HG03095 (cell line): ENCODE measurements at regions not wholly inside any gene's neighbourhood (a gene's known extent, or its start where the extent isn't known, plus 50 kb on each side); places are given as distances from the start of the nearest gene placed in this dataset.

ENCODE experiments used
- ATAC-seq: cut with Tn5 transposase; IDR thresholded peaks from one replicate; pipeline ENCODE4 v1.9.1; 2021; ENCODE audit warnings: moderate library complexity; ENCODE audit not compliant: unreplicated experiment

DNA sequence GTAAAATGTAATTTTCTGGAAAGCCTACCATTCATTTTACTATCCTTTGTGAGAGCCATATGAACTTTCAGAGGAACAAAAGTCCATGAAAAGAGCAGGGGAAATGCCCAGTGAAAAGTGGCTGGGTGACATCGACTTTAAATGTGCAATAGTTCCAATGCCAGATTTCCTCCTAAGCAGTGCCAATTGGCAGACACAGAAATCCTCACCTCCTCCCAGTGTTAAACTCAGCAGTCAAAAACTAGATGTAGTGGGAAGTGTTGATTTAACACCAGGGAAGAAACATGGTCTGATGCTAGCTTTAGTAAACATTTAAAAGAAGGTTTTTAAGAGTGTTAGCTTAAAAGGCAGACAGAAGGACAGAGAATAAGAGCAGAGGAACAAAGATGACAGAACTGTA lies 2055.2 kb downstream of the MAT2B start:
- ATAC-seq, result no peak

DNA sequence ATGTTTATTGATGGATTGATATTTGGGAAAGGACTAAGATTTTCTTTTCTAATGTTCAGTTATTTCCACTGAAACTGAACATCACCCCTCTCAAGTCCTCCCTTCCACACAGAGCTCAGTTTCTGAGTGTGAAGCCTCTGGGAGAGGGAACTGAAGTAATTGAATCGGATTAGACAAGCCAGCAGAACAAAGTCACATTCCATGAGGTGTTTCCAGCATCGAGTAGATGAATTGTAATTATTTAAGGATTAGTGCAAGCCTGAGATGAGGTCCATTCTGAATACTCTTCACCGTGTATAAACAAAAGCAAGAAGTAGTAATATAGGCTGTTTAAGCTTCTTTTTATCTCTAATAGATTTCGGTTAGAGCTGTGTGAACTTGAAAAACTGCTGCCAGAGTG lies 2060.5 kb downstream of the MAT2B start:
- no peak for ATAC-seq

- no peak for ATAC-seq
These were observed 2064.1 kb downstream of the MAT2B start for GRCh38 chr5:165569551-165569950.

- no peak for ATAC-seq
These were observed 2068.0 kb downstream of the MAT2B start for GRCh38 chr5:165573445-165573844.

DNA sequence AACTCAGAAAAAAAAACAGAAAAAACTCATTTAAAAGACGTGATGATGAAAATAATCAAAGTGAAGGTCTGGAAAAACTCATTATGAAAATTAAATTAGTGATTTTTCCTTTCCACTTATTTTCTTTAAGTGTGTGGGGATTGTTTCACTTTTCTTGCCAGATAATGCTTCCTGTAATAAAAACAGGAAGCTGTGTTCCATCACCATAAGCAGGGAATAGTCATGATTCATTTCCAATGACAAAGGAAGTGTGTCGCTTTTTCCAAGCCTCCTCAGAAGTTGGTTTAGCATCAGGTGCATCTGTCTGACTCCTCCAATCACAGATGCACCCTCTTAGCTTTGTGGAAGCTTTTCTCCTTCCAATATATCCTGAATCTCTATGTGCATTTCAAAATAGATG lies 2068.7 kb downstream of the MAT2B start:
- ATAC-seq, result no peak

DNA sequence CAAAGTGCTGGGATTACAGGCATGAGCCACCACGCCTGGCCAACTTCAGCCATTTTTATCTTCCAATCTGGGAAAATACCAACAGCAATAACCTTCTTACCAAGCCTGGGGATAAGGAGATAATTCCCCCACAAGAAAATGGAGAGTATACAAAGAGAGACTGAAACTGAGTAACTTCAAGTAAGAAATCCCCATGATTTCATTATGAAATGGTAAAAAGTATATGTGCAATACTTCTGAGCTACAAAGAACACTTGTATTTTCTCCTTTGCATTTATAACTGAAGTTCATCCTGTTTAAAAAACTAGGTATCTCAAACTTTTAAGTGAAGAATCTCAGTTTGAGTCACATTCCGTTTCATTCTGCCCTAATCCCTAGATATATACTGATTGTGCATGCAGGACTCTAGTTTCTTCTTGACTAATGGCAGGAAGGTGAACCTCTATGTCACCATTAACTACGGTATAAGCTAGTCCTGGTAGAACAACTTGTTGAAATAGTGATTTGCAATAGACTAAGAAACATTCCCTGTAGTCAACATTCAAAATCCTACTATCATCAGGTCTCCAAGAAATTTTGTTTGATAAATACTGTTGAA lies 2071.4 kb downstream of the MAT2B start:
- no peak for ATAC-seq

DNA sequence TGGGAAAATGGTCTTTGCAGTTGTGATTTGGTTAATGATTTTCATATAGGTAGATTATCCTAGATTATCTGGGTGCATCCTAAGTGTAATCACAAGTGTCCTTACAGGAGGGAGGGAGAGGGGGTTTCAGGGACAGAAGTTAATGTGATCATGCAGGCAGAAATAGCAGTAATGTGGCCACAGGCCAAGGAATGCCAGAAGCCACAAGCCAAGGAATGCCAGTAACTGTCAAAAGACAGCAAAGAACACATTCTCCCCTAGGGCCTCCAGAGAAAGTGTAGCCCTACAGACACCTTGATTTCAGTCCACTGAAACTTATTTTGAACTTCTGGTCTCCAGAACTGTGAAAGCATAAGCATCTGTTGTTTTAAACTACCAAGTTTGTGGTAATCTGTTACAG lies 2074.5 kb downstream of the MAT2B start:
- ATAC-seq, result no peak

DNA sequence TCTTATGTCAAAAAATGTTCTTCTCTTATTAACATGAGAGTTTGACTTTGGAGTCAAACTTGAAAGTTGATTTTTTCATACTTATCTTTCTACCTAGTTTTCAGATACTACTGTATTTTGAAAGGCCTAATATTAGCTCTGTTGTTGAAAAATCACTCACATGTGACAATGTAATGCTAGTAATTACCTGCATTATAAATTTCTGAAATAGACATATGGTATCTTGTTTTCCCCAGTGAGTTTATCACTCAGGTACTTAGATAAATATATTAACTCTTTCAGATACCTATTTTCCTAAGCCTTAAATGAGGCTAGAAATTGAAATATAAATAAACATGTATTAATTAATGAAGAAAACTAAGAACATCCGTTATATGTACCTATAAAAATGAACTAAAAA lies 2089.3 kb downstream of the MAT2B start:
- no peak for ATAC-seq

DNA sequence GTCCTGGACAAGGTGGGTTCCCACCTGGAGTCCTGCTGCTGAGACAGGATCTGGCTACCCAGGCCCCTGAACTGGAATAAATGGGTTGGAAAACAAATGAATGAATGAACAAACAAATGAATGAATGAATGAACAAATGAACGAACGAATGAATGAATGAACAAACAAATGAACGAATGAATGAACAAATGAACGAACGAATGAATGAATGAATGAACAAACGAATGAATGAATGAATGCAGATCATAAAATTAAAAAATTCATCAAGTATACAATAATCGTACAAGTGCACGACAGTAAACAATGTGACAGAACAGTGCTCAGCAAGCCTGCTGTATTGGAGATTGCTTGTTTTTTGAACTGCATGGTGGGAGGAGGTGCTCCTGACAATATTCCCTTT lies 2097.1 kb downstream of the MAT2B start:
- no peak for ATAC-seq

DNA sequence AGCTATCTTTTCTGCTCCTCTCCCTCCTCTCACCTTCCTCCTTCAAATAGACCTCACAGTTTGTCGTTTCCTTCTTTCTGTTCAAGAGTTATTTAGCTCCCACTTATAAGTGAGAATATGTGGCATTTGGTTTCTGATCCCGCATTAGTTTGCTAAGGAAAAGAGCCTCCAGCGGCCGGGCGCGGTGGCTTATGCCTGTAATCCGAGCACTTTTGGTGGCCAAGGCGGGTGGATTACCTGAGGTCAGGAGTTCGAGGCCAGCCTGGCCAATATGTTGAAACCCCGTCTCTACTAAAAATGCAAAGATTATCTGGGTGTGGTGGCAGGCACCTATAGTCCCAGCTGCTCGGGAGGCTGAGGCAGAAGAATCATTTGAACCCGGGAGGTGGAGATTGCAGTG lies 2101.6 kb downstream of the MAT2B start:
- no peak for ATAC-seq

- no peak for ATAC-seq
These were observed 2104.5 kb downstream of the MAT2B start for GRCh38 chr5:165609871-165610270.

DNA sequence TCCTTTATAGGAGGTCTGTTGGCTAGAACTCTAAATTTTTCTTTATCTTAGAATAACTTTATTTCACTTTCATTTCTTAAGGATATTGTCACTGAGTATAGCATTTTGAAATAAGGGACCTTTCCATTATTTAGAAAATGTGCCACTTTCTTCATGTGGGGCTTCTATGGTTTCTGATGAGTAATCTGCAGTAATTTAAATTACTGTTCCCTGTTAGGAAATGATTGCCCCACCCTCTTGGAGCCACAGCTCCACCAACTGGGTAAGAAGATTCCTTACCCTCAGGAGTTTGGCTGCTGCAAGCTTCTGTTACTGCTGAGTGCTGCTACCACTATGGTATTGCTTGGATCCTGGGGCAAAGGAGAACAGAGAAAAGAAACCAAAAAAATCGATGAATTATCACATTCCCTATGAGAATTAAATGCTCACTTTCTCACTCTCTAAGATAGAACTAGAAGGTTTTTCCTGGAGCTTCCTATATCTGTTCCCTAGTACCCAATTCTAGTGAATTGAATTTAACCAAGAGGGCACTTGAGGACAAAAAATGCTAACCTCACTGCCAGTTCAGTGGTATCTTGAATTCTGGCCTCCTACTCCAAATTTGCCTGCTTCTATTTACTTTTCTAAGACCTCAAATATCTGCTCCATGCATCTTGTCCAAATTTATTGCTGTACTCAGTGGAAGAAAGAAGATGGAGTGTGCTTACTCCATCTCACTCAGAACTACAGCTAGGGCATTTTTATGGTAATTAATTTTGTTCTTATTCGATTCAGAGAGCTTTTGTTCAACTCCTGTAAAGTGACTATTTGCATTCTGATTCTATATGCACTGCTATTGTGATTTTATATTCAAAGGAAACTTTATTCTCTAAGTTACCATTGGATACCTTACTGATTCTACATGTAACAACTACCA lies 2111.3 kb downstream of the MAT2B start:
- ATAC-seq, result no peak

GRCh38 chr5:165617491-165617890 lies 2112.1 kb downstream of the MAT2B start:
- ATAC-seq, result no peak

GRCh38 chr5:165620394-165620793 lies 2115.0 kb downstream of the MAT2B start:
- no peak for ATAC-seq

DNA sequence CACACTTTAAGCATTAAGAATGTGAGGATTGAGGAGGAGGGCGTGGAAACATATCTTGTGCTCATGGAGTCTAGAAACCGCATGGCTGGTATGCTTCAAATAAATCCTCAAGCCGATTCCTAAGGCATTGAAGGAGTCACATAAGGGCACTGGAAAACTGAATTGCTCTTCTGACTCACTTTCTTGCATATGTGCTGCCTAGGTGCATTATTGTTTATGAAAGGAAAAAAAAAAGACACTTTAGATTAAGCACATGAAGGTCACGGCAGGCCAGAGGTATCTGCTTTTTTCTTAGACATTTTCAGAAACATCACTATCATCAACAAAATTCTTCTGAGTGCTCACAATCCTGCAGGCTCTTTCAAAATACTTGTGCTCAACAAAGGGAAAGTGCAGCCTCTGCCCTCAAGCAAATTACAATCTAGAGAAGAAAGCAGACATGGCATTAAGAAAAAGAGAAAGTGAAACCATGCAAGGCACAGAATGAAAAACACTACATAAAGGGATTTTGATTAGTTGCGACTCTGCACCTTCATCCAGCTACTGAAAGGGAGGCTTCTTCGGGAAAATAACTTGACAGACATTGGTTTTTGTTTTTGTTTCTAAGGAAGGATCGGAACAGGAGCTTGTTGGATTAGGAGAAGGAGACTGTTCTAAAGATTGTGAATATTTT lies 2117.6 kb downstream of the MAT2B start:
- no peak for ATAC-seq

- ATAC-seq, result no peak
These were observed 2118.9 kb downstream of the MAT2B start for GRCh38 chr5:165624166-165624946.

- ATAC-seq, result no peak
These were observed 2120.7 kb downstream of the MAT2B start for GRCh38 chr5:165626161-165626560.

GRCh38 chr5:165627548-165628170 lies 2122.2 kb downstream of the MAT2B start:
- no peak for ATAC-seq

DNA sequence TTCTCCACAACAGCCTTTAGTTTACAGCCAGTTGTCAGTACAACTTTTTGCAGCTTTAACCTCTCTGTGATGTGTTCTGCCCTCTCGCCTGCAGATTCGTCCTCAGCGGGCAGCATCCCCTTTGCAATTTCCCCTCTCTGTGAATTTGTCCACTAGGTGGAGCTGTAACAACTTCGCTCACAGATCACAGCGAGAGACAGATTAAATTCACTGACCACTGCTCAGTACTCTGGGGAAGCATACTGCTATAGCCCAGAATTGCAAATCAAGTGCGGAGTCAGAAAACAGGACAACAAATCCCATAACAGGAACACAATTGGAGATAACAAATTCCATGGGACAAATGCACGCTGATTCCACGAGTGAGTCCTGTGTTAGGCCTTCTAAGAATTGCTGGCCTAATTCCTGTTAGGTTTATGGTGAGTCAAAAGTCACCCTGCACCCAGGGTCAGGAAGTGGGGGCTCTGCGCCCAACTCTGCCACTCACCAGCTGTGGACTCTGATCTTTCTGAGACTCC lies 2124.9 kb downstream of the MAT2B start:
- peak; percentile 71 for ATAC-seq

- no peak for ATAC-seq
These were observed 2125.8 kb downstream of the MAT2B start for GRCh38 chr5:165631235-165631634.
